Loucy (cell line): ENCODE measurements at regions not wholly inside any gene's neighbourhood (a gene's known extent, or its start where the extent isn't known, plus 50 kb on each side); places are given as distances from the start of the nearest gene placed in this dataset.

Experiments used
- EZH2phosphoT487 ChIP-seq: fragments of 200-600 bp; IDR thresholded peaks from 2 replicates; pipeline ENCODE4 v1.6.1; 2018; ENCODE audit warnings: antibody characterized with exemption, mild to moderate bottlenecking, moderate library complexity, borderline replicate concordance
- TF ChIP-seq, protein P1 (sequence below): fragments of 200-600 bp; sonication (generic); conservative IDR thresholded peaks from 2 replicates; pipeline ENCODE4 v1.5.1; 2014; ENCODE audit warnings: mild to moderate bottlenecking, antibody characterized with exemption, low read length

GRCh38 chr13:76503766-76504165 is 382.4 kb downstream of the KCTD12 start:
- TF ChIP-seq, protein P1, sequence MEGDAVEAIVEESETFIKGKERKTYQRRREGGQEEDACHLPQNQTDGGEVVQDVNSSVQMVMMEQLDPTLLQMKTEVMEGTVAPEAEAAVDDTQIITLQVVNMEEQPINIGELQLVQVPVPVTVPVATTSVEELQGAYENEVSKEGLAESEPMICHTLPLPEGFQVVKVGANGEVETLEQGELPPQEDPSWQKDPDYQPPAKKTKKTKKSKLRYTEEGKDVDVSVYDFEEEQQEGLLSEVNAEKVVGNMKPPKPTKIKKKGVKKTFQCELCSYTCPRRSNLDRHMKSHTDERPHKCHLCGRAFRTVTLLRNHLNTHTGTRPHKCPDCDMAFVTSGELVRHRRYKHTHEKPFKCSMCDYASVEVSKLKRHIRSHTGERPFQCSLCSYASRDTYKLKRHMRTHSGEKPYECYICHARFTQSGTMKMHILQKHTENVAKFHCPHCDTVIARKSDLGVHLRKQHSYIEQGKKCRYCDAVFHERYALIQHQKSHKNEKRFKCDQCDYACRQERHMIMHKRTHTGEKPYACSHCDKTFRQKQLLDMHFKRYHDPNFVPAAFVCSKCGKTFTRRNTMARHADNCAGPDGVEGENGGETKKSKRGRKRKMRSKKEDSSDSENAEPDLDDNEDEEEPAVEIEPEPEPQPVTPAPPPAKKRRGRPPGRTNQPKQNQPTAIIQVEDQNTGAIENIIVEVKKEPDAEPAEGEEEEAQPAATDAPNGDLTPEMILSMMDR, result no peak
- TF ChIP-seq EZH2phosphoT487, result no peak
